NCI-H2196 treated with DMSO at 0.1 percent for 48 hours (cell line): ENCODE measurements at regions not wholly inside any gene's neighbourhood (a gene's known extent, or its start where the extent isn't known, plus 50 kb on each side); places are given as distances from the start of the nearest gene placed in this dataset.
"Not testable (repeated sequence)": the region's sequence is repeated elsewhere in the genome, so short reads cannot be mapped to it uniquely, and the experiment has no call there.

Experiments
- DNase-seq: peaks from one replicate; lab custom pipeline; 2025; ENCODE audit not compliant: unreplicated experiment; lab: John Stamatoyannopoulos, UW

- DNase-seq = no peak
These were observed 234.7 kb upstream of the NPY start for GRCh38 chr7:24049296-24049695.

GRCh38 chr7:24050991-24051560 lies 232.9 kb upstream of the NPY start:
- no peak for DNase-seq

GRCh38 chr7:24051651-24052050 lies 232.3 kb upstream of the NPY start:
- DNase-seq = no peak

GRCh38 chr7:24052572-24053260 lies 231.3 kb upstream of the NPY start:
- DNase-seq = no peak

GRCh38 chr7:24054236-24054635 lies 229.8 kb upstream of the NPY start:
- no peak for DNase-seq

GRCh38 chr7:24057243-24057642 lies 226.7 kb upstream of the NPY start:
- DNase-seq = no peak

GRCh38 chr7:24058953-24059352 lies 225.0 kb upstream of the NPY start:
- no peak for DNase-seq

- no peak for DNase-seq
These were observed 224.2 kb upstream of the NPY start for GRCh38 chr7:24059775-24060174.

GRCh38 chr7:24063721-24064120 lies 220.3 kb upstream of the NPY start:
- DNase-seq = no peak

GRCh38 chr7:24069751-24070150 lies 214.2 kb upstream of the NPY start:
- DNase-seq = no peak

GRCh38 chr7:24073651-24074420 lies 210.2 kb upstream of the NPY start:
- no peak for DNase-seq

GRCh38 chr7:24075426-24075810 lies 208.6 kb upstream of the NPY start:
- no peak for DNase-seq

- no peak for DNase-seq
These were observed 201.2 kb upstream of the NPY start for GRCh38 chr7:24082826-24083225.

GRCh38 chr7:24102988-24103387 lies 181.0 kb upstream of the NPY start:
- no peak for DNase-seq

- no peak for DNase-seq
These were observed 175.0 kb upstream of the NPY start for GRCh38 chr7:24108906-24109376.

- DNase-seq = no peak
These were observed 173.9 kb upstream of the NPY start for GRCh38 chr7:24110056-24110455.

GRCh38 chr7:24113506-24113905 lies 170.5 kb upstream of the NPY start:
- no peak for DNase-seq

- DNase-seq = no peak
These were observed 168.3 kb upstream of the NPY start for GRCh38 chr7:24115661-24116060.

- DNase-seq = not testable (repeated sequence)
These were observed 166.0 kb upstream of the NPY start for GRCh38 chr7:24117903-24118499.

GRCh38 chr7:24119852-24120251 lies 164.1 kb upstream of the NPY start:
- DNase-seq = no peak

- DNase-seq = no peak
These were observed 160.9 kb upstream of the NPY start for GRCh38 chr7:24123076-24123475.

GRCh38 chr7:24125765-24126164 lies 158.2 kb upstream of the NPY start:
- DNase-seq = no peak
